ENCODE measurements at regions not wholly inside any gene's neighbourhood (a gene's known extent, or its start where the extent isn't known, plus 50 kb on each side); places are given as distances from the start of the nearest gene placed in this dataset.

DNA sequence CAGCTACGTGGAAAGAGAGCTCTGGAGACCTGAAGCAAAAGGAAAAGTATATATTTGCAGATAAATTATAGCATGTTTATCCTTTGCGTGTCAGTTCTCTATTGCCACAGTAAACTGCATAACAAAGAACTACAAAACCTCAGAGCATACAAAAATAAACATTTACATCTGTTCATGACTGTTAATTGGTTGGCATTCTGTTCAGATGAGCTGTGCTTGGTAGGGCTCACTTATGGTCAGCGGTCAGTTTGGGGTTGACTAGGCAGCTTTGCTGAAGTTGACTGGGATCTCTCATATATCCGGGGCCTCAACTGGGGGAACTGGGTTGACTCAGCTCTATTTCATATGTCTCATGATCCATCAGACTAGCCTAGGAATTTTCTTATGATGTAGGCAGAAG, 257.7 kb downstream of the TLE1 start:
- H3K27me3 ChIP-seq (replicated peaks in 1 of 4; ENCODE audit: control insufficient read depth in 3 of 4, extremely low read depth in 1 of 4, insufficient read depth in 3 of 4, low read length in 3 of 4) = no peaks in the 10 kb centered on the region
- H4K5ac ChIP-seq (ENCODE audit: insufficient read length, low read depth, low read length) = no peak overlapping the region
- CTCF ChIA-PET (ENCODE audit: partially characterized antibody) = no interaction called here
- DNase-seq (ENCODE audit: low read depth in 1 of 2, low spot score in 2 of 2) (no peak), FAIRE-seq (no peak)
- H3K9me3 ChIP-seq (ENCODE audit: insufficient read depth in 2 of 2, low read depth in 1 of 2, low read length in 1 of 2) = peaks cover 22 to 27% of the 10 kb centered on the region in 2 experiments
- no peak overlapping the region for H4K8ac ChIP-seq (ENCODE audit: extremely low read depth, insufficient read depth, low read length)
- H3K9ac ChIP-seq (replicated peaks in 1 of 4; ENCODE audit: extremely low read depth in 1 of 4, low read depth in 3 of 4, low read length in 3 of 4) = no peak overlapping the region
- H2BK120ac ChIP-seq (replicated peaks; ENCODE audit: low read depth, low read length) = no peak overlapping the region
- H3K79me1 ChIP-seq (ENCODE audit: low read depth, low read length) = no peaks in the 10 kb centered on the region
- no peak overlapping the region for H4K91ac ChIP-seq (replicated peaks; ENCODE audit: insufficient read length, low read length)
- no peak overlapping the region for H3K56ac ChIP-seq (replicated peaks; ENCODE audit: insufficient read length, low read depth, low read length)
- H3K4me3 ChIP-seq (ENCODE audit: extremely low read depth in 1 of 4, insufficient read depth in 2 of 4, low read depth in 3 of 4, low read length in 4 of 4) = no peak overlapping the region
- H3K36me3 ChIP-seq (ENCODE audit: control insufficient read depth in 2 of 4, insufficient read depth in 4 of 4, low read length in 3 of 4) = peaks cover 0 to 3% (median 0%) of the 10 kb centered on the region in 4 experiments; a peak in 1 of 8 replicates
- no peak overlapping the region for H3K14ac ChIP-seq (ENCODE audit: insufficient read length)
- H3K18ac ChIP-seq (ENCODE audit: extremely low read depth, low read length) = no peak overlapping the region
- no peak overlapping the region for H2BK20ac ChIP-seq (ENCODE audit: low read length)
- H3K23ac ChIP-seq (ENCODE audit: insufficient read length) = no peak overlapping the region
- H2BK15ac ChIP-seq (ENCODE audit: low read length) = no peak overlapping the region
- H3K4me1 ChIP-seq (replicated peaks in 1 of 4; ENCODE audit: control insufficient read depth in 3 of 4, insufficient read depth in 4 of 4, low read length in 3 of 4) = no peaks in the 10 kb centered on the region
- H3K79me2 ChIP-seq (ENCODE audit: control insufficient read depth in 1 of 2, insufficient read depth in 2 of 2, low read length in 2 of 2) = no peaks in the 10 kb centered on the region
- 84% methylated on average over 4 of the region's 4 CpGs; no CpG with 5 or more reads in 1 of the 2 experiments for WGBS, 2 experiments (ENCODE audit: extremely low coverage in 1 of 2, insufficient coverage in 1 of 2, insufficient read length in 1 of 2, insufficient replicate concordance in 2 of 2, low coverage in 1 of 2, low lambda C conversion rate in 2 of 2, missing lambda C conversion rate in 1 of 2)
- H2BK12ac ChIP-seq (ENCODE audit: low read depth, low read length) = no peak overlapping the region
- H3K4ac ChIP-seq (replicated peaks; ENCODE audit: insufficient read length, low read depth, low read length) = no peak overlapping the region
- TF ChIP-seq, protein P1, sequence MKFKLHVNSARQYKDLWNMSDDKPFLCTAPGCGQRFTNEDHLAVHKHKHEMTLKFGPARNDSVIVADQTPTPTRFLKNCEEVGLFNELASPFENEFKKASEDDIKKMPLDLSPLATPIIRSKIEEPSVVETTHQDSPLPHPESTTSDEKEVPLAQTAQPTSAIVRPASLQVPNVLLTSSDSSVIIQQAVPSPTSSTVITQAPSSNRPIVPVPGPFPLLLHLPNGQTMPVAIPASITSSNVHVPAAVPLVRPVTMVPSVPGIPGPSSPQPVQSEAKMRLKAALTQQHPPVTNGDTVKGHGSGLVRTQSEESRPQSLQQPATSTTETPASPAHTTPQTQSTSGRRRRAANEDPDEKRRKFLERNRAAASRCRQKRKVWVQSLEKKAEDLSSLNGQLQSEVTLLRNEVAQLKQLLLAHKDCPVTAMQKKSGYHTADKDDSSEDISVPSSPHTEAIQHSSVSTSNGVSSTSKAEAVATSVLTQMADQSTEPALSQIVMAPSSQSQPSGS (IDR thresholded peaks at IDR 0.05; ENCODE audit: low read length) = no peak
- TF ChIP-seq TAF1 (IDR thresholded peaks at IDR 0.05; ENCODE audit: low read depth, low read length) (no peak), HDAC6 (IDR thresholded peaks at IDR 0.05; ENCODE audit: low read depth, low read length) (no peak), RFX5 (IDR thresholded peaks at IDR 0.05; ENCODE audit: borderline replicate concordance, low read depth, low read length) (no peak), MAFK (IDR thresholded peaks at IDR 0.05; ENCODE audit: low read depth, low read length) (no peak)
- H2AFZ ChIP-seq (ENCODE audit: low read length) = no peak overlapping the region
- no peaks in the 10 kb centered on the region for H4K20me1 ChIP-seq (replicated peaks in 1 of 2; ENCODE audit: control insufficient read depth in 1 of 2, insufficient read depth in 2 of 2, low read length in 2 of 2)
- H3K23me2 ChIP-seq (ENCODE audit: low read depth, low read length) = no peaks in the 10 kb centered on the region
- POLR2A ChIA-PET (ENCODE audit: partially characterized antibody) = no interaction called here
- no peak overlapping the region for H2AK5ac ChIP-seq (ENCODE audit: low read depth, low read length)
- no peak overlapping the region for H2BK5ac ChIP-seq (ENCODE audit: low read depth, low read length)
- H3K4me2 ChIP-seq (ENCODE audit: insufficient read depth in 1 of 2, low read depth in 2 of 2, low read length in 2 of 2) = no peak overlapping the region
- H3K27ac ChIP-seq (ENCODE audit: low read depth, low read length) = no peak overlapping the region
